HG02588 (cell line): ENCODE measurements at regions not wholly inside any gene's neighbourhood (a gene's known extent, or its start where the extent isn't known, plus 50 kb on each side); places are given as distances from the start of the nearest gene placed in this dataset.
"Not testable (repeated sequence)": the region's sequence is repeated elsewhere in the genome, so short reads cannot be mapped to it uniquely, and the experiment has no call there.

ENCODE experiments used
- ATAC-seq: cut with Tn5 transposase; IDR thresholded peaks from one replicate; pipeline ENCODE4 v1.9.1; 2021; ENCODE audit warnings: mild to moderate bottlenecking, moderate library complexity; ENCODE audit not compliant: unreplicated experiment

GRCh38 chr6:113068570-113068969 is 721.4 kb downstream of the RFPL4B start:
- no peak for ATAC-seq

- not testable (repeated sequence) for ATAC-seq
Observed at GRCh38 chr6:113070681-113071080, 723.6 kb downstream of the RFPL4B start.

- no peak for ATAC-seq
Observed at GRCh38 chr6:113073611-113074191, 726.6 kb downstream of the RFPL4B start.

GRCh38 chr6:113076116-113076515 is 729.0 kb downstream of the RFPL4B start:
- no peak for ATAC-seq

GRCh38 chr6:113076816-113077215 is 729.7 kb downstream of the RFPL4B start:
- no peak for ATAC-seq

- no peak for ATAC-seq
Observed at GRCh38 chr6:113077794-113078193, 730.7 kb downstream of the RFPL4B start.

- no peak for ATAC-seq
Observed at GRCh38 chr6:113078791-113079190, 731.7 kb downstream of the RFPL4B start.

GRCh38 chr6:113082745-113083144 is 735.6 kb downstream of the RFPL4B start:
- ATAC-seq, result no peak

GRCh38 chr6:113083947-113084346 is 736.8 kb downstream of the RFPL4B start:
- ATAC-seq, result no peak

GRCh38 chr6:113089056-113089455 is 741.9 kb downstream of the RFPL4B start:
- ATAC-seq, result no peak

- no peak for ATAC-seq
Observed at GRCh38 chr6:113092795-113093194, 745.7 kb downstream of the RFPL4B start.

- ATAC-seq, result no peak
Observed at GRCh38 chr6:113094779-113095178, 747.6 kb downstream of the RFPL4B start.

GRCh38 chr6:113095841-113096240 is 748.7 kb downstream of the RFPL4B start:
- no peak for ATAC-seq

GRCh38 chr6:113102761-113103160 is 754.4 kb upstream of the MARCKS start:
- ATAC-seq, result no peak

GRCh38 chr6:113103634-113104361 is 753.3 kb upstream of the MARCKS start:
- no peak for ATAC-seq

GRCh38 chr6:113104541-113104940 is 752.6 kb upstream of the MARCKS start:
- no peak for ATAC-seq

GRCh38 chr6:113104951-113105350 is 752.2 kb upstream of the MARCKS start:
- ATAC-seq, result no peak

- ATAC-seq, result no peak
Observed at GRCh38 chr6:113110211-113110610, 746.9 kb upstream of the MARCKS start.

GRCh38 chr6:113111550-113111949 is 745.6 kb upstream of the MARCKS start:
- ATAC-seq, result no peak

- ATAC-seq, result no peak
Observed at GRCh38 chr6:113112086-113112485, 745.1 kb upstream of the MARCKS start.

- ATAC-seq, result no peak
Observed at GRCh38 chr6:113115196-113115595, 741.9 kb upstream of the MARCKS start.

- ATAC-seq, result no peak
Observed at GRCh38 chr6:113120224-113120581, 736.9 kb upstream of the MARCKS start.
